Heart left ventricle (tissue), 13 donors: ENCODE measurements at regions not wholly inside any gene's neighbourhood (a gene's known extent, or its start where the extent isn't known, plus 50 kb on each side); places are given as distances from the start of the nearest gene placed in this dataset.

Experiments
- POLR2A ChIP-seq, 2 donors: fragments of 450-650 bp; IDR thresholded peaks; one replicate each; pipeline ENCODE4 v1.6.1; 2017; ENCODE audit warnings: antibody characterized with exemption in 2 of 2, mild to moderate bottlenecking in 2 of 2, moderate library complexity in 2 of 2
- TF ChIP-seq, protein P1 (sequence below), 12 donors: fragments of 200-600 bp; sonication (generic) in 4 of 12; IDR thresholded peaks; one replicate each; pipeline versions ENCODE4 v1.5.0 to v1.8.0; 2018 to 2022; ENCODE audit warnings: antibody characterized with exemption in 12 of 12, mild to moderate bottlenecking in 5 of 12
- donor health status: ischemic (EF 13 %, LVEDD 7.1; RV severe dilation, severe dysfunction).
- donor health status: DM: no; HTN: yes; CAD: no.
- donor health status: DM: no; HTN: no; CAD: no.
- donor health status: ischemic (EF 25% LVEDD 6.9; RV normal size, moderate dysfunction).
- donor health status: ischemic (EF 25% LVEDD 5.7; RV mildly dilated, moderate dysfunction).
- donor health status: ischemic (EF 35%, LVEDD 5.7; RV mildly dilated, moderate dysfunction).
- donor health status: nonischemic (EF 11% LVEDD 7.7; RV severe dilation, severe dysfunction).
- donor health status: DM: yes; HTN: yes; CAD: no.
- donor health status: PGD.
- donor health status: ischemic (EF 29% LVEDD 5.4; RV normal size, mild dysfunction).
- donor health status: nonischemic (EF 23%, LVEDD 6.1; RV moderate dilation, normal function).

DNA sequence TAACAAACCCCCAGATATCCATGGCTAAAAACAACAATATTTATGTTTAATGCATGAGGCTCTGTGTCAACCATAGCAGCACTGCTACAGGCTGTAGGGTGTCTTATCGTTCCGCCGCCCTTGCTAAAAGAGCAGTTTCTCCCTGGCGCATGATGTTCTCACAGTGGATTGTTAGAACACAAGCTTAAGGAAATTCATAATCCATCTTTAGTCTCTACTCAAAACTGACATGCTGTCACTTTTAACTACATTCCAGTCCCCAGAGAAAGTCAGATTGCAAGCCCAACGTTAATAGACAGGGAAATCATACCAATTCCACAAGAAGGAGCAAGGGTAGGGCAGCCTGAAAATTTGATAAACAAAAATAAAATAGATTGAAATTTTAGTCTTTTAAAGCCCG, 1960.8 kb downstream of the PCDH7 start:
- TF ChIP-seq, protein P1, sequence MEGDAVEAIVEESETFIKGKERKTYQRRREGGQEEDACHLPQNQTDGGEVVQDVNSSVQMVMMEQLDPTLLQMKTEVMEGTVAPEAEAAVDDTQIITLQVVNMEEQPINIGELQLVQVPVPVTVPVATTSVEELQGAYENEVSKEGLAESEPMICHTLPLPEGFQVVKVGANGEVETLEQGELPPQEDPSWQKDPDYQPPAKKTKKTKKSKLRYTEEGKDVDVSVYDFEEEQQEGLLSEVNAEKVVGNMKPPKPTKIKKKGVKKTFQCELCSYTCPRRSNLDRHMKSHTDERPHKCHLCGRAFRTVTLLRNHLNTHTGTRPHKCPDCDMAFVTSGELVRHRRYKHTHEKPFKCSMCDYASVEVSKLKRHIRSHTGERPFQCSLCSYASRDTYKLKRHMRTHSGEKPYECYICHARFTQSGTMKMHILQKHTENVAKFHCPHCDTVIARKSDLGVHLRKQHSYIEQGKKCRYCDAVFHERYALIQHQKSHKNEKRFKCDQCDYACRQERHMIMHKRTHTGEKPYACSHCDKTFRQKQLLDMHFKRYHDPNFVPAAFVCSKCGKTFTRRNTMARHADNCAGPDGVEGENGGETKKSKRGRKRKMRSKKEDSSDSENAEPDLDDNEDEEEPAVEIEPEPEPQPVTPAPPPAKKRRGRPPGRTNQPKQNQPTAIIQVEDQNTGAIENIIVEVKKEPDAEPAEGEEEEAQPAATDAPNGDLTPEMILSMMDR (IDR thresholded peaks at IDR 0.05): no peak
- TF ChIP-seq POLR2A (IDR thresholded peaks at IDR 0.05): no peak
